HG02642 (cell line): ENCODE measurements at regions not wholly inside any gene's neighbourhood (a gene's known extent, or its start where the extent isn't known, plus 50 kb on each side); places are given as distances from the start of the nearest gene placed in this dataset.

Experiments
- ATAC-seq: cut with Tn5 transposase; IDR thresholded peaks from one replicate; pipeline ENCODE4 v1.9.1; 2021; ENCODE audit warnings: mild to moderate bottlenecking; ENCODE audit not compliant: unreplicated experiment, poor library complexity

DNA sequence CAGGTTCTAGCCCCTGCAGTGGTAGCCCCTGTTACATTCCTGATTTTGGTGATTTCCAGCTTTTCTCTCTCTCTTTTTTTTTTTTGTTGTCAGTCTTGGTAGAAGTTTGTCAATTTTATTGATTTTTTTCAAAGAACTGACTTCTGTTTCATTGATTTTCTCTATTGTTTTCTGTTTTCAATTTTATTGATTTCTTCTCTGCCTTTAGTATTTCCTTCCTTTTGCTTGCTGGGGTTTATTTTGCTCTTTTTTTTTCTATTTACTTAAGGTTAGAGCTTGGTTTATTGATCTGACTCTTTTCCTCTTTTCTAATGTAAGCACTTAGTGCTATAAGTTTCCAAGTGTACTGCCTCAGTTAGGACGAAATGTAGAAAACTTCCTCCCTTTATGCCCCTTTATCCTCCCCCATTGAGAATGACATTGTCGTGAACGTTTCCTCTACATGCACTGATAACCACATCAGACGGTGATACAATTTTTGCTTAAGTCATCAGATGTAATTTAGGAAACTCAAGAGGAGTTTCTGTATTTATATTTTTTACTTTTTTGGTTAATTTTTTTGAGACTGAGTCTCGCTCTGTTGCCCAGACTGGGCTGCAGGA lies 81.1 kb upstream of the HS6ST1 start:
- ATAC-seq, result no peak

- ATAC-seq, result no peak
Observed at GRCh38 chr2:128401680-128402079, 83.0 kb upstream of the HS6ST1 start.

GRCh38 chr2:128402911-128403670 lies 84.4 kb upstream of the HS6ST1 start:
- ATAC-seq, result no peak

GRCh38 chr2:128403814-128404708 lies 85.4 kb upstream of the HS6ST1 start:
- ATAC-seq, result no peak

GRCh38 chr2:128404709-128405466 lies 86.2 kb upstream of the HS6ST1 start:
- no peak for ATAC-seq

- no peak for ATAC-seq
Observed at GRCh38 chr2:128405467-128405900, 86.8 kb upstream of the HS6ST1 start.

DNA sequence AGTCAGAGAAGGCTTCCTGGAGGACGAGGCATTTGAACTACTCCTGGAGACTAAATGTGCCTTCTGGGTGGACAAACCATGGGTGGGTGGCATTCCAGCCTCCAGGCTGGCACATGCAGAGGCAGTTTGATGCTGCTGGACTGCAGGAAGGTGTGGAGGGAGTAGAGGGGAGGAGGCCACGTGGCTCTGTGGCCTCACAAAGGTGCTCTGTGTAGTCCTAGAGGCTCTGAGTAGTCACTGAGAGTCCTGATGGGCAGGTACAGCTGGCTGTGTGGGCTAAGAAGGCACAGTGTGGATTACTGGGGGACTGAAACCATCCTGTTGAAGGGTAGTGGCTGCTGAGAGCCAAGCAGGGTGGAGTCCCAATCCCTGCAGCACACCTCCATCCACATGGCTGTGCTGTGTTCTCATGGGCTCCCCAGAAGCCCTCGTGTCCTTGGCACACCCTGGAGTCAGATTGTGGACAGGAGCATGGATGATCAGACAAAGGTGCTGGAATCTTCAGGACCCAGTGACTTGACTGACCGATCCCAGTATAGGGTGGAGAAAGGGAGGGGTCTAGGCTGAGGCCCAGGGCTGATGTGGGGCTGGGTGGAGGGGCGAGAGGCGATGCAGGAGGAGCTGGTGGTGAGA lies 87.4 kb upstream of the HS6ST1 start:
- no peak for ATAC-seq

GRCh38 chr2:128406736-128407554 lies 88.3 kb upstream of the HS6ST1 start:
- no peak for ATAC-seq

- ATAC-seq, result no peak
Observed at GRCh38 chr2:128408349-128409305, 90.0 kb upstream of the HS6ST1 start.

- no peak for ATAC-seq
Observed at GRCh38 chr2:128409326-128410034, 90.8 kb upstream of the HS6ST1 start.

DNA sequence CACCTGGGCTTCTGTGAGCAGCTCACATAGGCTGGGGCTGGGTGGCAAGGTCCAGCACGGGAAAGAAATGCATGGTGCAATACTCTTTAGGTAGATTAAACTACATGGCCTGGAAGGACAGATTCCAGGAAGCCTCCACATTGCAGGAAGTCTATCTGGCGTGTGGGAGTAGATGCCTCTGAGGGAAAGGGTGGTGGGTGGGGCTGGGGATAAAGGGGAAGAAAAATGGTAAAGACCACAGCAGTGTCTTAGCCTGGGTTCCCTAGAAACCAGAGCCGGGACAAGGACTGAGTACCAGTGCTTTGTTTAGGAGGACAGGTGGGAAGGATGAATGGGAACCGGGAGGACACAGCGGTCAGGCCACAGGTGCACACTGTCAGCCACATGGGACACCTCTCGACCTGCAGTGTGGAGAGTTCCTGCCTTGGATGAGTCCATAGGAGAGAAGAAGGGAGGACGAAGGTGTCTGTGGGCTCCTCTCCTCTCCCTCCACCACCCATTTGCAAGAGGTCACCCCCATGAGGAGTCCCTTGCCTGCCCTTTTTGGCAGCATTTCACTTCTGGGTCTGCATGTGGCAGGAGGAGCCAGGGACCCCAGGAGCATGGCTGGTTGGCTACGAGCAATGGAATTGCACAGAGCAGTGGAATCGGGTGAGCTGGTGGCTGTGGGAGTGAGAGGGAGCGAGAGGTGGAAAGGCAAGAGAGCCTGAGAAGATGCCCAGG lies 91.5 kb upstream of the HS6ST1 start:
- ATAC-seq, result no peak

GRCh38 chr2:128410758-128411215 lies 92.1 kb upstream of the HS6ST1 start:
- no peak for ATAC-seq

DNA sequence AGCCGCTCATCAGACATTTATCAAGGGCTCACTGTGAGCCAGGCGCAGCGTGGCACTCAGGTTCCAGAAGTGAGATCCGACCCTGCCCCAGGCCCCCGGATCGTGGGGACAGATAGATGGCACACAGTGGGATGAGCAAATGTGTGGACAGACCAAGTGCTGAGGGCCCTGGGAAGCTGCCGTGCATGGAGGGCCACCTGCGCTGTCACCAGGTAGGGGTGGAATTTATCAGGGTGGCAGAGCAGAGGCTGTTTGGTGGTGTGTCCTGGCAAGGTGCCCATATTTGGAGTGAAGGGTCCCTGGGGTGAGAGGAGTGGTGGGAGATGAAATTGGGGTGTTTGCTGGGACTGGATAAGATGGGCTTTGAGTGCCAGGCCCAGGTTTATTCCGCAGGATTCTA lies 92.8 kb upstream of the HS6ST1 start:
- no peak for ATAC-seq

DNA sequence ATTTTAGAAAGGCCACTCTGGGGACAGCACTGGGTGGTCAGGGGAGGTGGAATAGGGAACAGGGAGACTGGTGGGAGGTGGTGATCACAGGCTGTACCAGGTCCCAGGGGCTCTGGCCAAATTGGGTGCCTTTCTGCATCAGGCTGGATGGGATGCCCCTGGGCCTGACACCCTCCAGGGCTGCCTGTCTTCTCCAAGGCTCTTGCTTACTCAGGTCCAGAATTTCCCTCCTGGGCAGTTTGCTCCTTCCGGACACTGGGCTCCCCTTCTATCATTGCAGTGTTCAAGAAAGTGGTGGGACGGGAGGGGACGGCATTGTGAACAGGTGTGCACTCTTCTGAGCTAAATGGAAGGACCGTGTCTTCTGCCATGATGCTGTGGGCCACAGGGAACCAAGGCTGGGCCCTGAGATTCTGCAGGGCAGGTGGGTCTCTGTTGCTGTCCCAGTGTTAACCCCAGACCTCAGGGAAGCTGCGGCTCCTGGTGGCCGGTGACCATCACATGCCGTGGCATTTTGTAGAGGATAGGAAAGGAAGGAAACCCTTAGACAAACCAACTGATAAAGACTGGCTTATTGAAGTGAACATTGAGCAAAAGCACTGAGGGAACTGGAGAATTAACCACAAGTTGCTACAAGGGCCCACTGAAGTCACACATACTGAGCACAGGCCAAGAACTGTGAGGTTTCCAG lies 93.7 kb upstream of the HS6ST1 start:
- no peak for ATAC-seq

- ATAC-seq, result no peak
Observed at GRCh38 chr2:128413014-128413717, 94.5 kb upstream of the HS6ST1 start.
